Ovary (tissue), 1 donor: ENCODE measurements at regions not wholly inside any gene's neighbourhood (a gene's known extent, or its start where the extent isn't known, plus 50 kb on each side); places are given as distances from the start of the nearest gene placed in this dataset.

Source experiments
- EP300 ChIP-seq: sonication (generic); formaldehyde crosslinking; IDR thresholded peaks from one replicate; pipeline ENCODE4 v1.6.1; 2017; ENCODE audit warnings: antibody characterized with exemption
- POLR2A ChIP-seq: fragments of 450-650 bp; IDR thresholded peaks from one replicate; pipeline ENCODE4 v1.6.1; 2017; ENCODE audit warnings: antibody characterized with exemption, mild to moderate bottlenecking, moderate library complexity

DNA sequence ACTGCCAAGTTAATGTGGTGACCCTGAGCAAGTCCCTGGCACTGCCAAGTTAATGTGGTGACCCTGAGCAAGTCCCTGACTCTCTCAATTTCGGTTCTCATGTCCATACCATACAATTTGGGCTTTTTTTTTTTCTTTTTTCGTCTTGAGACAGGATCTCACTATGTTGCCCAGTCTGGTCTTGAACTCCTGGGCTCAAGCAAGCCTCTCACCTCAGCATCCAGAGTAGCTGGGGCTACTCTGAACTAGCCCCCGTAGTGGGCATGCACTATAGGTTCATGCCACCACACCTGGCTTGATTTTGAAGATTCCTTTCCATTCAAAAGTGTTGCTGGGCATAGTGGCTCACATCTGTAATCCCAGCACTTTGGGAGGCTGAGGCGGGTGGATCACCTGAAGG, 100.0 kb upstream of the FOXP4 start:
- no peak for TF ChIP-seq POLR2A
- TF ChIP-seq EP300 = no peak
